Mesodermal cell (in vitro differentiated cells): ENCODE measurements at regions not wholly inside any gene's neighbourhood (a gene's known extent, or its start where the extent isn't known, plus 50 kb on each side); places are given as distances from the start of the nearest gene placed in this dataset.

Experiments
- H3K27ac ChIP-seq: 2 replicates; pipeline ENCODE4 v1.7.0; 2013; ENCODE audit warnings: mild to moderate bottlenecking, low read depth, low read length, moderate library complexity; ENCODE audit not compliant: severe bottlenecking
- H3K36me3 ChIP-seq: 2 replicates; pipeline ENCODE4 v1.7.1; 2013; ENCODE audit warnings: mild to moderate bottlenecking, low read length, moderate library complexity; ENCODE audit not compliant: control insufficient read depth, insufficient read depth
- H3K4me1 ChIP-seq: one replicate; pipeline ENCODE4 v1.7.1; 2013; ENCODE audit warnings: mild to moderate bottlenecking, low read length; ENCODE audit not compliant: insufficient read depth, control insufficient read depth, poor library complexity, severe bottlenecking
- H3K4me3 ChIP-seq: 2 replicates; pipeline ENCODE4 v1.7.0; 2013; ENCODE audit warnings: low read length, control low read depth, mild to moderate bottlenecking; ENCODE audit not compliant: insufficient read depth, poor library complexity, severe bottlenecking; ENCODE audit errors: extremely low read depth
- H3K9me3 ChIP-seq: 2 replicates; pipeline ENCODE4 v1.7.1; 2013; ENCODE audit warnings: mild to moderate bottlenecking, low read length, moderate library complexity; ENCODE audit not compliant: control insufficient read depth
- WGBS, 2 experiments: methylation state at CpG; one replicate each; pipeline ENCODE4 v1.1.5; 2013; ENCODE audit warnings: missing lambda C conversion rate in 2 of 2; ENCODE audit not compliant: insufficient coverage in 2 of 2; 5-methylcytosine and 5-hydroxymethylcytosine counted together

GRCh38 chr15:35852818-35853624 is 307.1 kb upstream of the DPH6 start:
- Histone ChIP-seq H3K4me3 (no peak overlapping the region), H3K4me1 (no peaks in the 10 kb centered on the region), H3K36me3 (no peaks in the 10 kb centered on the region), H3K9me3 (no peaks in the 10 kb centered on the region), H3K27ac (no peak overlapping the region)
- 100% methylated on average over 2 of the region's 6 CpGs; no CpG with 5 or more reads in 1 of the 2 experiments for WGBS, 2 experiments

- 80 to 100% methylated on average over 1 to 3 of the region's 3 CpGs for WGBS, 2 experiments
- Histone ChIP-seq H3K4me1 (peaks cover 3% of the 10 kb centered on the region), H3K9me3 (no peaks in the 10 kb centered on the region), H3K36me3 (no peaks in the 10 kb centered on the region), H3K4me3 (no peak overlapping the region), H3K27ac (no peak overlapping the region)
These were observed 308.4 kb upstream of the DPH6 start for GRCh38 chr15:35854316-35854715.

- no peaks in the 10 kb centered on the region for H3K9me3 ChIP-seq
- 100% methylated on average over 3 of the region's 6 CpGs for WGBS, 2 experiments
These were observed 311.7 kb upstream of the DPH6 start for GRCh38 chr15:35857567-35858226.

GRCh38 chr15:35858707-35859106 is 312.7 kb upstream of the DPH6 start:
- Histone ChIP-seq H3K4me3 (no peak overlapping the region), H3K36me3 (no peaks in the 10 kb centered on the region), H3K9me3 (no peaks in the 10 kb centered on the region), H3K4me1 (peaks cover 3% of the 10 kb centered on the region), H3K27ac (no peak overlapping the region)
- WGBS, 2 experiments, result 40 to 82% methylated on average over 1 to 2 of the region's 3 CpGs

More at GRCh38 chr15:35857567-35858226, 311.7 kb upstream of the DPH6 start:
- Histone ChIP-seq H3K27ac (no peak overlapping the region), H3K4me3 (no peak overlapping the region), H3K36me3 (no peaks in the 10 kb centered on the region), H3K4me1 (peaks cover 3% of the 10 kb centered on the region)

GRCh38 chr15:35863655-35864054 is 317.7 kb upstream of the DPH6 start:
- Histone ChIP-seq H3K27ac (no peak overlapping the region), H3K36me3 (no peaks in the 10 kb centered on the region), H3K4me3 (no peak overlapping the region), H3K9me3 (no peaks in the 10 kb centered on the region), H3K4me1 (no peaks in the 10 kb centered on the region)
- WGBS, 2 experiments, result no CpG with 5 or more reads among the region's 2 CpGs

- no peaks in the 10 kb centered on the region for H3K4me1 ChIP-seq
- no peaks in the 10 kb centered on the region for H3K36me3 ChIP-seq
- H3K4me3 ChIP-seq, result no peak overlapping the region
- WGBS, 2 experiments, result 89 to 90% methylated on average over 3 to 4 of the region's 4 CpGs
- H3K9me3 ChIP-seq, result no peaks in the 10 kb centered on the region
- H3K27ac ChIP-seq, result no peak overlapping the region
These were observed 321.4 kb upstream of the DPH6 start for GRCh38 chr15:35867356-35867755.

GRCh38 chr15:35871282-35871681 is 325.3 kb upstream of the DPH6 start:
- Histone ChIP-seq H3K9me3 (no peaks in the 10 kb centered on the region), H3K4me3 (no peak overlapping the region), H3K27ac (no peak overlapping the region), H3K4me1 (no peaks in the 10 kb centered on the region), H3K36me3 (no peaks in the 10 kb centered on the region)
- 80 to 100% methylated on average over 1 of the region's 1 CpG for WGBS, 2 experiments

GRCh38 chr15:35871812-35872211 is 325.8 kb upstream of the DPH6 start:
- Histone ChIP-seq H3K36me3 (no peaks in the 10 kb centered on the region), H3K4me1 (no peaks in the 10 kb centered on the region), H3K9me3 (no peaks in the 10 kb centered on the region), H3K4me3 (no peak overlapping the region), H3K27ac (no peak overlapping the region)
- WGBS, 2 experiments, result 100% methylated on average over 2 of the region's 3 CpGs; no CpG with 5 or more reads in 1 of the 2 experiments

GRCh38 chr15:35872577-35872976 is 326.6 kb upstream of the DPH6 start:
- Histone ChIP-seq H3K9me3 (no peaks in the 10 kb centered on the region), H3K4me1 (no peaks in the 10 kb centered on the region), H3K4me3 (no peak overlapping the region), H3K27ac (no peak overlapping the region), H3K36me3 (no peaks in the 10 kb centered on the region)

GRCh38 chr15:35874260-35874905 is 328.4 kb upstream of the DPH6 start:
- Histone ChIP-seq H3K9me3 (no peaks in the 10 kb centered on the region), H3K4me1 (no peaks in the 10 kb centered on the region), H3K36me3 (no peaks in the 10 kb centered on the region), H3K27ac (no peak overlapping the region), H3K4me3 (no peak overlapping the region)

- no peak overlapping the region for H3K4me3 ChIP-seq
- H3K9me3 ChIP-seq, result no peaks in the 10 kb centered on the region
- no peaks in the 10 kb centered on the region for H3K36me3 ChIP-seq
- no peaks in the 10 kb centered on the region for H3K4me1 ChIP-seq
- no peak overlapping the region for H3K27ac ChIP-seq
- 77 to 93% methylated on average over 2 to 3 of the region's 4 CpGs for whole genome bisulfite sequencing, 2 experiments
These were observed 330.8 kb upstream of the DPH6 start for GRCh38 chr15:35876762-35877161.
